NCI-H345 (cell line): ENCODE measurements at regions not wholly inside any gene's neighbourhood (a gene's known extent, or its start where the extent isn't known, plus 50 kb on each side); places are given as distances from the start of the nearest gene placed in this dataset.

Experiments used
- DNase-seq: peaks from one replicate; lab custom pipeline; 2025; lab: John Stamatoyannopoulos, UW

DNA sequence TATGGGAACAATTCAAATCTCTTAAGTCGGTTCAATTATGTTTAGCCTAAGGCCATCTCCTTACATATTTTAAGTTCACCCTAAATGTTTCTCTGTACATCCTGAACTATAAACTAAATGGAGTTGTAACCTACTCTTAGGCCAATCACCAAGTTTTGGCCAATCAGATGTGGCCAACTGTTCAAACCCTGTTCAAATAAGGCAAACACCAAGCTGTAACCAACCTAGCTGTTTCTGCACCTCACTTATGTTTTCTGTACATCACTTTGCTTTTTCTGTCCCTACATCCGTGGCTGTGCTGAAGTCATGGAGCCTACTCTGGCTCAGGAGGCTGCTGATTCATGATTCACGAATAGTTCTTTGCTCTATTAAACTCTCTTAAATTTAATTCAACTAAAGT, 165.3 kb downstream of the GASK1B start:
- DNase-seq, result no peak

DNA sequence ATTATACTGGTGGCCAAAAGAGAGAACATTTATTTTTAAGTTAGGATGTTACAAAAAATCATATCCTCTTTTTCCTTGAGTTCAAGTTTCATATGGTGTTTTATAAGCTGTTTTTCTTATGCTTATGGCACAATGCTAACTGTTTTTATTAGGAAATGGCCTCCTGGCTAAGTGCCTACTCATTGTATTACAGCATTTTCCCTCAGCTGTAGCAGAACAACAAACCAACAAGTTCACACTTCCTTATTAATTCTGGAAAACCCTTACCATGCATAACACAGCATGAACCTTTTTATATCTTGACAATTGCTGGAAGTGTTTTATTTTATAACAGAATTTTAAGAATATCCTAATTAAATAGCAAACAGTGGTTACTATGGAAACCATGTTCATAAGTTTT, 165.8 kb downstream of the GASK1B start:
- DNase-seq, result no peak

DNA sequence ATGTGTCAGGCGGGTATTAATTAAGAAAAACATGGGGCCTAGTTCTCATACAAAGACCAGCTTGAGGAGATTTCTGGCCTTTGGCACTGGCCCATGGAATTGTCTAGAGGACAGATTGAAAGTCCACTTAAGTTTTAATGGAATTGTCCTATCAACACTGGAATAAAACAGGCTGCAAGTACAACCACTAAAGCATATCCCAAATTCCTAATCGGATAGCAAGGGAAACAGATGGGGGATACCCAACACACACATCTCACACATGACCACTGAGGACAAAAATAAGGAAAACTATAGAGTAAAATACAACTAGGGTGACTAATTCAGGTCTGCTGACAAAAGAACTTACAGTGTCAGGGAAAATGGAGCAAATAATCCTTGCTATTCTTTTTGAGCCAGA, 167.8 kb downstream of the GASK1B start:
- no peak for DNase-seq

DNA sequence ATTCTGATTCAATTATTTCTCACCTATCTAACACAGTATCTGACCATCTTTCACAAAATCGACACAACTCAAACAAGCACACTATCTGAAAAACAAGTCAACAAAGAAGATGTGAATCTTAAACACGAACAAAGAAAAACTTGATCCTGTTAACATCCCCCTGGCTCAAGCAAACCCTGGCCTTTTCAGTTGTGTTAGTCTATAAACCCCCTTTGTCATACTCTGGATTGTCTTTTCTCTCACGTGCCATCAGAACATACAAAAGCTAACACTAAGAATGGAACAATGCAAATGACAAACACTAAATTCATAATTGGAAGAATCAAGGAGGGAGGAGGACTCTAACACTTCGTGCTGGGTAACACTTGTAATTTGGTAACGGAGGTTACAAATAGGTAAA, 168.7 kb downstream of the GASK1B start:
- DNase-seq, result no peak

DNA sequence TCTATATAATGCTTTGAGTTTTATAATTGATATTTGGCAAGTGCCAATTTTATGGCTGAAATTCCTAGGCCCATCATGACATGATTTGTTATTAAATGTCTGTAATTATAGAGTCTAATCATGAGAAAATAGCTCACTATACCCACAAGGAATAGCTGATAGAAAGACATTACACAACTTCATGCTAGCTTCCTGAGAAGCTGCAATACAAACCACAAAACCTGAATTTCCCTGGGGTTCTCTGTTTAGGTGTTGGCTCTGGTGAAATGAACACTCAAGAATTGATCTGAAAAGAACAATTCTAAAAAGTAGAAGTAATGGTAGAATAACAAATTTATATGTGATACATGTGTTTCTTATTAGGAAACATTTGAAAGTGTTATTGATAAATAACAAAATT, 169.6 kb downstream of the GASK1B start:
- DNase-seq, result no peak

GRCh38 chr4:158002173-158002572, 170.7 kb downstream of the GASK1B start:
- no peak for DNase-seq

DNA sequence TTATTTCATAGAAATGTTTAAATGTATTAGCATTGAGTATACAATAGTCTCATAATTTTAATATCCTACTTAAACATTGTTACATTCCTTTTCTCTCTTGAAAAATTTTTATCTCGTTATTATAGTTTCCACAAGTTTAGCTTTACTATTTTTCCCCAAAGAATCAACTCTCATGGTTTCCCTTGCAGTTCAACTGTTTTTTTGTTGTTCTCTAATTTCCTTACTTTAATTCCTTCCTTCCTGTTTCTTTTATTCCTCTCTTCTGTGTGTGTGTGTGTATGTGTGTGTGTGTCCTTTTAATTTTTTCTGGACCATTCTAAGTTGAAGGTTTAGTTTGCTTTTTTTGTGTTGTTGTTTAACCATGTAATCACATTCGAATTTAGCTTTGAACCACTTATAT, 171.1 kb downstream of the GASK1B start:
- no peak for DNase-seq

DNA sequence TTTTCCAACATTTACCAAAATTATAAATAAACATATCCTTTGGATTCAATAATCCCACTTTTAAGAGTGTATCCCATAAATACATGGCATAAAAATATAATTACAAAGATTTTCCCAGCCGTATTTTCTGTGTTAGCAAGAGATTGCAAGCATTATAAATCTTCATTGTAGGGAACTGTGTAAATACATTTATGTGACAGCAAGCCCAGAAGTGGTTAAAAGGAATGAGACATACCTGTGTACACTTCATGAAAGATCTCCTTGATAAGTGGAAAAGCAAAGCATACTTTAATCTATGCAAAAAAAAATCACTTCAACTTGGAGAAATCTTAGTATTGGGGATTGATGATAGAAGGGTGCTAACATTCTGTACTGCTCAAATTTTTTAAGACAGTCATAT, 173.1 kb downstream of the GASK1B start:
- DNase-seq, result no peak

DNA sequence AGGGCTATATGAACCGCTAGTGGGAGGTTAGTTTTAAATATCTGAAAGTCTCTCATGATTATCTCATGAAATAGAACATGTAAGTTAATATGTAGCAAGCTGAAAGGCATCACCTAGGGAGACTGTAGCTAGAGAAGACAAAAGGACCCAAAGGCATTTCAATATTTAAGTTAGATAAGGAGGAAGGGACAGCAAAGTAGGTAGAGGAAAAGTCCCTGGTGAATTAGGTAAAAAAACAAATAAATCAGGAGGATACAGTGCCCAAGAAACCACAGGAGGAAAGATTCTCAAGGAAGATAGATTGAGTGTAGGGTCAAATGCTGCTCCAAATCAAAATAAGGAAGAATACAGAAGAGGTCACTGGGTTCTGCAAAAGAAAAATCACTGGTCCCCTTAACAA, 175.5 kb downstream of the GASK1B start:
- no peak for DNase-seq

DNA sequence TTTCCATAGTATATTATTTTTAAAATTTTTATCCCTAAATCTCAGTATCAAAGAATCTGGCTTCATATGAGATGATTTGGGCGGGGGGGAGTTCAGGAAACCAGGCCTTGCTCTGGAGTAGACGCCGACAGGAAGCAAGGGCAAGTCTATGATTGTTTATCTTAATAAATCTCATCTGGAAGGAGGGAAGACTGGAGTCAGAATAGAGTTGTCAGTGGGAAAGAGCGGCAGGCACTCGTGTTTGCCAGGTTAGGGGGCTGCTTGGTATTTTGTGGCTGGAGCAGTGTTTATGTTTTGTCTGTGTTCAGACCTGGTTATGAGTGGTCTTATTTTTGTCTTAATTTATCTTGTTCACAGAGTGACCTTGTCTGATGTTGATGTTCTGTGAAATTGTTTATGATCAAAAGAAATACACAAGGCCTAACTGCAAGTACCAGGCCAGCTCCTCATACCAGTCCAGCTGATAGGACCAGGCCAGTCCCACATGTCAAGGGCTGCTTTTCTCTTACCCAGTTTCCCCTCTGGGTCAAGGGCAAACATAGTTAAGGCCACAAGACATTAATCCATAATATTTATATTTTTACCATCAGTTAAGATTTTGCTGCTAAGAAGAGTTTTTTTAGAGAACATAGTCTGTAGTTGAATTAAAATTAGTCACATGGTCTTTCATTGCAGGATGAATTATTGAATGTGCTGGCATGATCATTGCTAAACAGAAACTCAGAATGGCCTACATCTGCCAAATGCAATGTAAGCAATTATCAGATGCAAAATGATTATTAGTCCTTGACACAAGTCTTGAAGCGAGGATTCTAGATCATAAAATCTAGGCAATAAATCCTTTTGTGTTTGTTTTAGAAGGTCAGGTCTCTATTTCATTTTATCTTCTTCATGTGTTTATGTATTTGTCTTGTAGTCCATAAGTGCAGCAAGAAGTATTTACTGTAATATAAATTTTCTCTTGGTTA, 176.5 kb downstream of the GASK1B start:
- DNase-seq, result no peak

- no peak for DNase-seq
These were observed 178.0 kb downstream of the GASK1B start for GRCh38 chr4:157994863-157995262.

GRCh38 chr4:157992948-157993839, 179.6 kb downstream of the GASK1B start:
- DNase-seq, result no peak

DNA sequence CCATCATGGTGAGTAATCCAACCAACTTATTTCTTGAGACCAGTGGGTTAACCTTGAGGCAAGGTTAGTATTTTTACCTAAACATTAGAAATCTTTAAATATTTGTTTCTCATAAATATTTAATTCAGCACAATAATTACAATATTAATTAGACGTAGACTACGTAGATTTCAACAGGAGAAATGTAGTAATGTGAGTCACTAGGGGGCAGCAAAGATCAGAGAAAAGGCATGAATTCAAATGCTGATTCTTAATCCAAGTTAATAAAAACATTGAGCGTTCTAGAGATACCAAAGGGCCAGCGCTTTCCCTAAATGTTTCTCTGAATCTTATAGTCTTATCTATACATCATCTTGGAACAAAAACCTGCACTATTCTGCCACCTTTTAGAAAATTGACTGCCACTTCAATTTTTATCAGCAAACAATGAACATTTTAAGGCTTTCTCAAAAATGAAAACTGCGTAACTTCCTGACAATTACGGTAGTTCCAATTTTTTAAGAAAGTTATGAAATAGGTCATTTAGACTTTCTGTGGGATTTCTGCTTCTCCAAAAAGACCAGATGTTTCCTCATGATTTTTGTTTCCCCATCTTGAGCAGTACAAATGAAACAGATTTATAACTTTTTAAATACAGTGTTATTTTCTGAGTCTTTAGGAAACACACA, 180.7 kb downstream of the GASK1B start:
- peak; percentile 57 for DNase-seq

DNA sequence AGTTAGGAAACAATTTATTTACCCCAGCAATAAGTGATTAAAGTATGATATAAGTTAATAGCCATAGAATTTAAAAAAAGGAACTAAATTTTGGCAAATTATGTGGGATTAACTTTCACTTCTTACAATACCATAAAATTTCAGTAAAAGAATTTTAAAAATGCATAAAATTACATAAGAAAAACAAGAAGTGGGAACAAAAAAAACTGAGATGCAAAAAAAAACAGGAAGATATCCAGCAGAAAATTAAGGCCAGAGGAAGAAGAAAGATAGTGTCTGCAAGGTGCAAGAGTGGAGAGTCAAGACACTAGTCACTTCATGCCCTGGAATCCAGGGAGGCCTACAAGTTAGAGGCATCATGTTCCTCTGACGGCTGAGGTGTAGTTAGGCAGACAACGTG, 184.2 kb downstream of the GASK1B start:
- no peak for DNase-seq

DNA sequence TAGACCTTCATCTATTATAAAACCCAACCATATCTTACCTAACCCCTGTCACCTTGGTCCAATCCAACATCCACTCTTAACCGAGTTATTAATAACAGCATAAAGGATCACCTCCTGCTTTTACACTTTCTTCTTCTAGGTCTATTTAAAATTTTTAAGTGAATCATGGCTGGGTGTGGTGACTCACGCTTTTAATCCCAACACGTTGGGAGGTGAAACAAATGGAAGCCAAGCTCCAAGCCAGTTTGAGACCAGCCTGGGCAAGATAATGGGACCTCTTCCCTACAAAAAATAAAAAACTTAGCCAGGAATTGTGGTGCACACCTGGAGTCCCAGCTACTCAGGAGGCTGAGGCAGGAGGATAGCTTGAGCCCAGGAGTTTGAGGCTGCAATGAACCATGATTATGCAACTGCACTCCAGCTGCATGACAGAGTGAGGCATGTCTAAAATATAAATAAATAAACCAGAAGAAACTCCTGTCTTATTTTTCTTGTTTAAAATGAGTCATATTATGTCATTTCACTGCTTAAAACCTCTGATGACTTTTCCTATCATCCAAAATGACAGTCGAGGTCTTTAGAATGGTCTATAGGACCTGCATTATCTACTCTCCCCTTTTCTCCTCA, 188.4 kb downstream of the GASK1B start:
- no peak for DNase-seq

GRCh38 chr4:157983300-157983699, 189.5 kb downstream of the GASK1B start:
- no peak for DNase-seq

DNA sequence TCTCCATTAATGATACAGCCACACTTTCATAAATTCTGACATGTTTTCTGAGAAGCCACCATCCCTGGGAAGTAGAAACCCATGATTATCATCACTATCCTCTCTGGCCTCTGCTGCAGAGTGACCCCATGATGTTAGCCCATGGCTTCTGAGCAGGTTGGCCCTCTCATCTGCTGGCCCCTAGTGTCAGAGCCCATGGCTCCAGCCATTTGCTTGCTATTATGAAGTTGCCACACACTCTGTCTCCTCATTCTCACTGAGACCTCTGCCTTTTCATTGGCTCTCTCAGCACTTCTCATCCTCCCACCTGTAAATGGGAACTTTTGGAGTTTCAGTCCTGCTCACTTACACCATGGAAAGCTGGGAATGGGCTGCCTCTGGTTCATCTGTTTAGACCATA, 192.7 kb downstream of the GASK1B start:
- no peak for DNase-seq

DNA sequence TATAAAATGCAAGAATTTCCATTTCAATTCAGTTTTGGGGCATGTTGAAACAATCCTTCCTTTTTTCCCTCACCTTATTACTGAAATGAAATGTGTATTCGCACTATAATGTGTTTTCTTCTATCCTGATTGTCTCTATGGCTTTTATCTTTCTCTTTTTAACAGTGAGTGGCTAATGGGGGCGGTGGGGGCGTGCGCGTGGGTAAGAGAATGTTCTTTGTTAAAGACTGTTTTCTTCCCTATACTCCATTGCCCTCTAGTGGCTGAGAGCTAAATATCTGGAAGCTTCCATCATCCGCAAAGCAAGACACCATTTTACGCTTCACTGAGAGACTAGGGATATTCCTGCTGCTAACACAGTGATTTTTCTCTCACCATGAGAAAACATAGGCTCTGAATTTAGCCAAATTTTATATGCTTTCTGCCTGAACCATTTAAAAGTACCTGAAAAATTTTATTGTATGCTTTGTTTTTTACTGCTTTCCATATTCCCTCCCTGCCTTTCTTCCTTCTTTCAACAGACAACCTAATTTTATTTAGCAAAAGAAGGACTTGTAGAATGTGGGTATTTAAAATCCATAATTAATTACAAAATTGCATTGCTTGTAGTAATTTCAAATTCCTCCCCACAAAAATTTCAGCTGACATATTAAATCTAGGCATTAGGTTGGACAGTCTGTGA, 194.0 kb downstream of the GASK1B start:
- DNase-seq, result peak; percentile 72

DNA sequence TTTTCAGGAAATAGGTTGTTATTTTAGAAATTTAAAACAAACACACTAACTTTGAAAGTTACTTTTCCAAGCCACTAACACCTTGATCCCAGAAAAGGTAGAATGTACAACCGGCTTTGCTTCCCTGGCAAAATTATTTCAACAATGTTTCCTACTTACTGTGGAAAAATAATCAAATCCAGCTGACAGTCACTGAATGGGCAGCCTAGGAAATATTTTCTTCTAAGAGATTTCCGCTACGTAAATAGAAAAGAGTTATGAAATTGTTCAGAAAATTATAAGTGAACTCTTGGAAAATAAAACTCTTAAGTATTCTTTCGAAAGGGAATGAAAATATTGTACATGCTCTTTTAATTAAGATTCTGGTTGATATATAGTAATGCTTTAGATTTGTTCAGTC, 195.7 kb downstream of the GASK1B start:
- DNase-seq, result no peak

DNA sequence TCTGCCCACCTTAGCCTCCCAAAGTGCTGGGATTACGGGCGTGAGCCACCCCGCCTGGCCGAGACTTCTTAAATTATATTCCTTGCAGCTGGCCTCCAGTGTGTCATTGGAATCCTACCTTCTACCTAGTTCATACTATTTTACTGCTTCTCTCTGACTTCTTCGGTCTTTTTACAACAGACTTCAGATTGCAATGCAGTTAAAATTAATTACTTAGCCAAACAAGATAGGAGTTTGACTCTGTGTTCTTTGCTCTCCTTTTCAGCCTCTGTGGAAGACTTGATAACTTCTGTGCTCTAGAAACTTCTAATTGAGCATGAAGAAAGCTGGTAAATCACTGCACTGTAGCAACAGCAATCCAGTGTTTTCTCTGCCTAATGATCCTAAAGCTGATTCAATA, 199.5 kb downstream of the GASK1B start:
- no peak for DNase-seq

GRCh38 chr4:157964463-157964862, 208.4 kb downstream of the GASK1B start:
- DNase-seq, result no peak
